Osteocyte (in vitro differentiated cells): ENCODE measurements at regions not wholly inside any gene's neighbourhood (a gene's known extent, or its start where the extent isn't known, plus 50 kb on each side); places are given as distances from the start of the nearest gene placed in this dataset.

Experiments
- DNase-seq: peaks from one replicate; pipeline ENCODE4 v3.0.0; 2021; ENCODE audit warnings: mixed read lengths; ENCODE audit not compliant: unreplicated experiment; ENCODE audit errors: extremely low spot score
- H3K27ac Mint-ChIP-seq: one replicate; pipeline ENCODE4 v1.8.0; 2021; ENCODE audit warnings: mild to moderate bottlenecking, mixed read lengths; ENCODE audit not compliant: unreplicated experiment
- H3K27me3 Mint-ChIP-seq: one replicate; pipeline ENCODE4 v1.8.0; 2021; ENCODE audit warnings: mixed read lengths; ENCODE audit not compliant: unreplicated experiment
- H3K36me3 Mint-ChIP-seq: one replicate; pipeline ENCODE4 v1.8.0; 2021; ENCODE audit warnings: mixed read lengths; ENCODE audit not compliant: unreplicated experiment
- H3K4me1 Mint-ChIP-seq: one replicate; pipeline ENCODE4 v1.8.0; 2021; ENCODE audit warnings: mixed read lengths; ENCODE audit not compliant: unreplicated experiment
- H3K4me3 Mint-ChIP-seq: one replicate; pipeline ENCODE4 v1.8.0; 2021; ENCODE audit warnings: mild to moderate bottlenecking, moderate library complexity, mixed read lengths; ENCODE audit not compliant: unreplicated experiment
- H3K9me3 Mint-ChIP-seq: one replicate; pipeline ENCODE4 v1.8.0; 2021; ENCODE audit warnings: mixed read lengths; ENCODE audit not compliant: unreplicated experiment
- CTCF ChIP-seq: fragments of 200-600 bp; sonication (generic); IDR thresholded peaks from 2 replicates; pipeline ENCODE4 v1.5.0; 2021; ENCODE audit warnings: antibody characterized with exemption, mild to moderate bottlenecking, moderate library complexity

- Mint-ChIP-seq H3K36me3 (peaks cover 8% of the 10 kb centered on the region), H3K4me3 (no peak overlapping the region), H3K27ac (no peak overlapping the region), H3K27me3 (no peaks in the 10 kb centered on the region), H3K9me3 (peaks cover 28% of the 10 kb centered on the region), H3K4me1 (peaks cover 1% of the 10 kb centered on the region)
- DNase-seq, result no peak
- no peak for TF ChIP-seq CTCF
These were observed 115.4 kb upstream of the HS6ST1 start for GRCh38 chr2:128433911-128434550.

- no peak for TF ChIP-seq CTCF
- no peaks in the 10 kb centered on the region for H3K27me3 Mint-ChIP-seq
- H3K27ac Mint-ChIP-seq, result no peak overlapping the region
- DNase-seq, result peak; percentile 82
- no peaks in the 10 kb centered on the region for H3K36me3 Mint-ChIP-seq
- H3K9me3 Mint-ChIP-seq, result peaks cover 13% of the 10 kb centered on the region
- H3K4me3 Mint-ChIP-seq, result no peak overlapping the region
- H3K4me1 Mint-ChIP-seq, result peaks cover 12% of the 10 kb centered on the region
These were observed 117.2 kb upstream of the HS6ST1 start for GRCh38 chr2:128435576-128436478.

GRCh38 chr2:128436479-128437203 is 118.0 kb upstream of the HS6ST1 start:
- peaks cover 9% of the 10 kb centered on the region for H3K9me3 Mint-ChIP-seq
- no peaks in the 10 kb centered on the region for H3K27me3 Mint-ChIP-seq
- H3K4me3 Mint-ChIP-seq, result no peak overlapping the region
- H3K4me1 Mint-ChIP-seq, result peaks cover 15% of the 10 kb centered on the region
- H3K27ac Mint-ChIP-seq, result no peak overlapping the region
- H3K36me3 Mint-ChIP-seq, result no peaks in the 10 kb centered on the region
- peak; percentile 59 for DNase-seq
- TF ChIP-seq CTCF, result no peak

- Mint-ChIP-seq H3K4me3 (no peak overlapping the region), H3K36me3 (no peaks in the 10 kb centered on the region), H3K27me3 (no peaks in the 10 kb centered on the region), H3K9me3 (peaks cover 5% of the 10 kb centered on the region), H3K27ac (no peak overlapping the region), H3K4me1 (peaks cover 15% of the 10 kb centered on the region)
- peak; percentile 77 for DNase-seq
- TF ChIP-seq CTCF, result no peak
These were observed 118.5 kb upstream of the HS6ST1 start for GRCh38 chr2:128437204-128437565.

GRCh38 chr2:128438091-128438490 is 119.4 kb upstream of the HS6ST1 start:
- no peak overlapping the region for H3K4me3 Mint-ChIP-seq
- H3K9me3 Mint-ChIP-seq, result no peaks in the 10 kb centered on the region
- H3K36me3 Mint-ChIP-seq, result no peaks in the 10 kb centered on the region
- DNase-seq, result peak; percentile 56
- H3K27ac Mint-ChIP-seq, result no peak overlapping the region
- peaks cover 23% of the 10 kb centered on the region for H3K4me1 Mint-ChIP-seq
- TF ChIP-seq CTCF, result no peak
- H3K27me3 Mint-ChIP-seq, result no peaks in the 10 kb centered on the region
